ENCODE measurements at regions not wholly inside any gene's neighbourhood (a gene's known extent, or its start where the extent isn't known, plus 50 kb on each side); places are given as distances from the start of the nearest gene placed in this dataset.

DNA sequence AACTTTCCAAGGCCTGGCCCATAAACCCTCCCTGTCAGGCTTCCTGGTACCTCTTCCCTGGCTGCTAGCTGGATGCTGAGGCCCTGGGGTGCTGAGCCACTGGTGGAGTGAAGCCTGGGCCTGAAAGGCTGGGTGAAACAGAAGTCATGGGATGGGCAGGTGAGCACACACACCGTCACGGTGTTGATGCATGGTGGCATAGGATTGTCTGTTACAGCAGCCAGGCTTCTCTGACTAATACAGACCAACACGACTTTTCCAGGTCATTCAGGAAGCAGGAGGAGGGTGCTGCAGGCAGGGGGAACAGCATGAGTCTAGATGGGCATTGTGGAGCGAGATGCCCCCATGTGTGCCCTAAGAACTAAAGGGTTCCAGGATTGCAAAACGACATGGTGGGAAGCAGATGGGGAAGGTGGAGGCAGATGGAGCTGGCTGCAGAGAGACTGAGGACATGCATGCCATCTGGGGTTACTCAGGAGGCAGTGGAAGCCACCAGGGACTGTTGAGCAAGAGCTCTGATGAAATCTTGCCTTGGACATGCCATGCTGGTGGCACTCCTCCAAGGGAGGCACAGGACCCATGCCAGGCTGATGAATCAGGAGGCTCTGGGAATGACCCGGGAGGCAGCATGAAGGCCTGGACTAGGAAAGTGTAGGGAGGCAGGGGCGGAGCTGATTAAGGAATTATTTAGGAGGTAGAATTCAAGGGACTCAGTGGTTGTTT, 480.9 kb downstream of the TSN start:
- Histone ChIP-seq H3K9me3 (ENCODE audit: insufficient read depth, low read depth) (no peaks in the 10 kb centered on the region), H3K4me2 (no peak overlapping the region), H3K4me1 (replicated peaks; ENCODE audit: insufficient read depth) (0 out of 2 replicates have a peak, but pooled peaks cover 4% of the 10 kb centered on the region), H2AFZ (no peak overlapping the region), H4K20me1 (ENCODE audit: insufficient read depth) (no peaks in the 10 kb centered on the region), H3K27ac (no peak overlapping the region), H3K36me3 (ENCODE audit: low read depth) (no peaks in the 10 kb centered on the region), H3K27me3 (ENCODE audit: insufficient read depth, low read depth) (peaks cover 53% of the 10 kb centered on the region), H3K4me3 (no peak overlapping the region), H3K9me2 (ENCODE audit: insufficient read depth) (no peaks in the 10 kb centered on the region), H3K79me2 (ENCODE audit: low read depth) (no peaks in the 10 kb centered on the region), H3F3A (ENCODE audit: insufficient read depth, low read depth) (no peaks in the 10 kb centered on the region)
- no TSS peak for BruUV-seq (replicated peaks)
- intact Hi-C loops (cut with micrococcal nuclease; ENCODE audit: unreplicated experiment), result no loop called here
- ChIA-PET POLR2A (ENCODE audit: unreplicated experiment) (interaction anchor here (0.5 kb wide), 1 partner anchor 500 kb away, joined by 13 read pairs; the partner anchor contains the start of gene NIFK), CTCF (no interaction called here)
- TF ChIP-seq, protein P1, sequence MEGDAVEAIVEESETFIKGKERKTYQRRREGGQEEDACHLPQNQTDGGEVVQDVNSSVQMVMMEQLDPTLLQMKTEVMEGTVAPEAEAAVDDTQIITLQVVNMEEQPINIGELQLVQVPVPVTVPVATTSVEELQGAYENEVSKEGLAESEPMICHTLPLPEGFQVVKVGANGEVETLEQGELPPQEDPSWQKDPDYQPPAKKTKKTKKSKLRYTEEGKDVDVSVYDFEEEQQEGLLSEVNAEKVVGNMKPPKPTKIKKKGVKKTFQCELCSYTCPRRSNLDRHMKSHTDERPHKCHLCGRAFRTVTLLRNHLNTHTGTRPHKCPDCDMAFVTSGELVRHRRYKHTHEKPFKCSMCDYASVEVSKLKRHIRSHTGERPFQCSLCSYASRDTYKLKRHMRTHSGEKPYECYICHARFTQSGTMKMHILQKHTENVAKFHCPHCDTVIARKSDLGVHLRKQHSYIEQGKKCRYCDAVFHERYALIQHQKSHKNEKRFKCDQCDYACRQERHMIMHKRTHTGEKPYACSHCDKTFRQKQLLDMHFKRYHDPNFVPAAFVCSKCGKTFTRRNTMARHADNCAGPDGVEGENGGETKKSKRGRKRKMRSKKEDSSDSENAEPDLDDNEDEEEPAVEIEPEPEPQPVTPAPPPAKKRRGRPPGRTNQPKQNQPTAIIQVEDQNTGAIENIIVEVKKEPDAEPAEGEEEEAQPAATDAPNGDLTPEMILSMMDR (conservative IDR thresholded peaks at IDR 0.05), result no peak
- no peak for TF ChIP-seq EZH2 (IDR thresholded peaks at IDR 0.05; ENCODE audit: low read depth)
- DNase-seq, result peak; percentile 36 to 74

DNA sequence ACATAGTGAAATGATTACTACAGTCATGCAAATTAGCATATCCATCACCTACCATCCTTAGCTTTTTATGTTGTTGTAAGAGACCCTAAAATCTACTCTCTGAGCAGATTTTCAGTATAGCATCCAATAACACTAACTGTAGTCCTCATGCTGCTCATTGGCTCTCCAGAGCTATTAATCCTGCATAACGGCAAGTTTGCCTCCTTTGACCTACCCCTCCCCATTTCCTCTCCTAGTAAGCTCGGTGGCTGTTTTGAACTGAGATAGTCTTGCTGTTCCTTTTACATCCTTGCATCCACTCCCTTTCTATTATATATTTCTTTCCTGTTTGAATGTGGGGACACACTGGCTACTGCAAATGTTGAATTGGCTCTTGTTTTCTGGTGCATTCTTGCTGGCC, 481.5 kb downstream of the TSN start:
- Histone ChIP-seq H2AFZ (no peak overlapping the region), H3K9me3 (ENCODE audit: insufficient read depth, low read depth) (no peaks in the 10 kb centered on the region), H3F3A (ENCODE audit: insufficient read depth, low read depth) (no peaks in the 10 kb centered on the region), H4K20me1 (ENCODE audit: insufficient read depth) (no peaks in the 10 kb centered on the region), H3K9me2 (ENCODE audit: insufficient read depth) (no peaks in the 10 kb centered on the region), H3K4me3 (no peak overlapping the region), H3K79me2 (ENCODE audit: low read depth) (no peaks in the 10 kb centered on the region), H3K36me3 (ENCODE audit: low read depth) (no peaks in the 10 kb centered on the region), H3K27ac (no peak overlapping the region), H3K4me2 (no peak overlapping the region), H3K4me1 (replicated peaks; ENCODE audit: insufficient read depth) (0 out of 2 replicates have a peak, but pooled peaks cover 4% of the 10 kb centered on the region), H3K27me3 (ENCODE audit: insufficient read depth, low read depth) (peaks cover 53% of the 10 kb centered on the region)
- ChIA-PET POLR2A (ENCODE audit: unreplicated experiment) (no interaction called here), CTCF (no interaction called here)
- no peak for DNase-seq
- BruUV-seq (replicated peaks), result no TSS peak
- no peak for TF ChIP-seq EZH2 (IDR thresholded peaks at IDR 0.05; ENCODE audit: low read depth)
- TF ChIP-seq, protein P1 (conservative IDR thresholded peaks at IDR 0.05), result no peak
- intact Hi-C loops (cut with micrococcal nuclease; ENCODE audit: unreplicated experiment), result no loop called here

DNA sequence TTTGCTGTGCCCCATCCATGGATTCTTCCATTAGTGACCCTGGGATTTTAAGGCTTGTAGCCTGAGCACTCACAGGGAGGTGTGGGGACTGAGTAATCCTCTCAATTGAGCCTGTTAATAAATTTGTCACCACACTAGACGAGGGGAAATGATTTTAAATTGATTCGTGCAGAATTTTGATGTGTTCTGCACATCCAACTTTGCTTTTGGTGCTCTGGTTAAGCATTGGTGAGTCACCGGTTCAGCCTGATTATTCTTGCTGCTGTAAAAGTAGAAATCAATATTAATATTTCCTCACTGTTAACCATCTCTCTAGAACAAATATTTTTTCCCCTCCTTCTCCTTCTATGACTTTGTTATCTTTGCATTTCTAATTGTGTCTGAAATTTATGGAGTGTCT, 482.0 kb downstream of the TSN start:
- peaks cover 54% of the 10 kb centered on the region for H3K27me3 ChIP-seq (ENCODE audit: insufficient read depth, low read depth)
- H3F3A ChIP-seq (ENCODE audit: insufficient read depth, low read depth), result no peaks in the 10 kb centered on the region
- CTCF ChIA-PET, result no interaction called here
- H4K20me1 ChIP-seq (ENCODE audit: insufficient read depth), result no peaks in the 10 kb centered on the region
- no peak overlapping the region for H3K27ac ChIP-seq
- DNase-seq, result no peak
- H3K4me2 ChIP-seq, result no peak overlapping the region
- no peaks in the 10 kb centered on the region for H3K9me2 ChIP-seq (ENCODE audit: insufficient read depth)
- TF ChIP-seq EZH2 (IDR thresholded peaks at IDR 0.05; ENCODE audit: low read depth), result no peak
- TF ChIP-seq, protein P1 (conservative IDR thresholded peaks at IDR 0.05), result no peak
- H3K9me3 ChIP-seq (ENCODE audit: insufficient read depth, low read depth), result no peaks in the 10 kb centered on the region
- H3K36me3 ChIP-seq (ENCODE audit: low read depth), result no peaks in the 10 kb centered on the region
- no peaks in the 10 kb centered on the region for H3K79me2 ChIP-seq (ENCODE audit: low read depth)
- H3K4me1 ChIP-seq (replicated peaks; ENCODE audit: insufficient read depth), result 0 out of 2 replicates have a peak, but pooled peaks cover 4% of the 10 kb centered on the region
- no peak overlapping the region for H2AFZ ChIP-seq
- intact Hi-C loops (cut with micrococcal nuclease; ENCODE audit: unreplicated experiment), result no loop called here
- POLR2A ChIA-PET (ENCODE audit: unreplicated experiment), result no interaction called here
- no peak overlapping the region for H3K4me3 ChIP-seq
- BruUV-seq (replicated peaks), result no TSS peak

Measured in PC-9 (cell line).